ENCODE measurements at regions not wholly inside any gene's neighbourhood (a gene's known extent, or its start where the extent isn't known, plus 50 kb on each side); places are given as distances from the start of the nearest gene placed in this dataset.

DNA sequence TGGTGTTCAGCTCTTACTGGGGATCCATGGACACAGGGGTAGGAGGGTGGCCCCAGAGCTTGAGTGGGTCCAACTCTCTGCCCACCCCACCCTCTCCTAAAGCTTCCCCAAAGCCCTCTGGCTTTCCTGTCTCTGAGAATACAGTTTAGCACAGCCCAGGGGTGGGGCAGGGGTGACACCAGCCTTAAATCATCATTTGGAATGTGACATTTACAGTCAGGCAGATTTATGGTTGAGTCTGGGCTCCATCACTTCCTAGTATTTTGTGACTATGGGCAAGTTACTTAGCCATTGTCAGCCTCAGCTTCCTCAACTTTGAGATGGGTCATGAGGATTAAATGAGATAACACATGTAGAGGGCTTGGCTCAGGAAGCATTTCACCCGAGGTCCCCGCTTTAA lies 193.1 kb upstream of the IRX6 start:
- TF ChIP-seq RAD21 (IDR thresholded peaks at IDR 0.05; ENCODE audit: low read length) (no peak), RFX5 (IDR thresholded peaks at IDR 0.05; ENCODE audit: low read depth, low read length) (no peak), MAZ (IDR thresholded peaks at IDR 0.05; ENCODE audit: borderline replicate concordance, low read depth, low read length) (no peak)
- TF ChIP-seq, protein P1, sequence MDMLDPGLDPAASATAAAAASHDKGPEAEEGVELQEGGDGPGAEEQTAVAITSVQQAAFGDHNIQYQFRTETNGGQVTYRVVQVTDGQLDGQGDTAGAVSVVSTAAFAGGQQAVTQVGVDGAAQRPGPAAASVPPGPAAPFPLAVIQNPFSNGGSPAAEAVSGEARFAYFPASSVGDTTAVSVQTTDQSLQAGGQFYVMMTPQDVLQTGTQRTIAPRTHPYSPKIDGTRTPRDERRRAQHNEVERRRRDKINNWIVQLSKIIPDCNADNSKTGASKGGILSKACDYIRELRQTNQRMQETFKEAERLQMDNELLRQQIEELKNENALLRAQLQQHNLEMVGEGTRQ (IDR thresholded peaks at IDR 0.05; ENCODE audit: low read depth, low read length) = no peak
- TF ChIP-seq, protein P2, sequence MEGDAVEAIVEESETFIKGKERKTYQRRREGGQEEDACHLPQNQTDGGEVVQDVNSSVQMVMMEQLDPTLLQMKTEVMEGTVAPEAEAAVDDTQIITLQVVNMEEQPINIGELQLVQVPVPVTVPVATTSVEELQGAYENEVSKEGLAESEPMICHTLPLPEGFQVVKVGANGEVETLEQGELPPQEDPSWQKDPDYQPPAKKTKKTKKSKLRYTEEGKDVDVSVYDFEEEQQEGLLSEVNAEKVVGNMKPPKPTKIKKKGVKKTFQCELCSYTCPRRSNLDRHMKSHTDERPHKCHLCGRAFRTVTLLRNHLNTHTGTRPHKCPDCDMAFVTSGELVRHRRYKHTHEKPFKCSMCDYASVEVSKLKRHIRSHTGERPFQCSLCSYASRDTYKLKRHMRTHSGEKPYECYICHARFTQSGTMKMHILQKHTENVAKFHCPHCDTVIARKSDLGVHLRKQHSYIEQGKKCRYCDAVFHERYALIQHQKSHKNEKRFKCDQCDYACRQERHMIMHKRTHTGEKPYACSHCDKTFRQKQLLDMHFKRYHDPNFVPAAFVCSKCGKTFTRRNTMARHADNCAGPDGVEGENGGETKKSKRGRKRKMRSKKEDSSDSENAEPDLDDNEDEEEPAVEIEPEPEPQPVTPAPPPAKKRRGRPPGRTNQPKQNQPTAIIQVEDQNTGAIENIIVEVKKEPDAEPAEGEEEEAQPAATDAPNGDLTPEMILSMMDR (conservative IDR thresholded peaks at IDR 0.05; ENCODE audit: low read depth, low read length) = no peak
- TF ChIP-seq, protein P3, sequence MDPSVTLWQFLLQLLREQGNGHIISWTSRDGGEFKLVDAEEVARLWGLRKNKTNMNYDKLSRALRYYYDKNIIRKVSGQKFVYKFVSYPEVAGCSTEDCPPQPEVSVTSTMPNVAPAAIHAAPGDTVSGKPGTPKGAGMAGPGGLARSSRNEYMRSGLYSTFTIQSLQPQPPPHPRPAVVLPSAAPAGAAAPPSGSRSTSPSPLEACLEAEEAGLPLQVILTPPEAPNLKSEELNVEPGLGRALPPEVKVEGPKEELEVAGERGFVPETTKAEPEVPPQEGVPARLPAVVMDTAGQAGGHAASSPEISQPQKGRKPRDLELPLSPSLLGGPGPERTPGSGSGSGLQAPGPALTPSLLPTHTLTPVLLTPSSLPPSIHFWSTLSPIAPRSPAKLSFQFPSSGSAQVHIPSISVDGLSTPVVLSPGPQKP (IDR thresholded peaks at IDR 0.05; ENCODE audit: borderline replicate concordance, low read depth, low read length) = no peak

Measured in IMR-90 (cell line).